ACC112 (cell line): ENCODE measurements at regions not wholly inside any gene's neighbourhood (a gene's known extent, or its start where the extent isn't known, plus 50 kb on each side); places are given as distances from the start of the nearest gene placed in this dataset.
A peak's percentile ranks its signal among the peaks of the same experiment; 100 is the strongest.

Experiments
- H2AFZ ChIP-seq: fragments of 200-600 bp; sonication (generic); one replicate; pipeline ENCODE4 v1.6.0; 2017; ENCODE audit warnings: antibody characterized with exemption, low read length; ENCODE audit not compliant: unreplicated experiment
- H3K27ac ChIP-seq: fragments of 200-600 bp; sonication (generic); 2 replicates; pipeline ENCODE4 v1.5.1; 2014; ENCODE audit warnings: low read depth, mild to moderate bottlenecking, antibody characterized with exemption, low read length, moderate library complexity
- H3K27me3 ChIP-seq: fragments of 200-600 bp; sonication (generic); 2 replicates; pipeline ENCODE4 v1.6.1; 2014; ENCODE audit warnings: mild to moderate bottlenecking, antibody characterized with exemption, low read length, moderate library complexity, mixed read lengths; ENCODE audit not compliant: insufficient read depth
- H3K36me3 ChIP-seq: fragments of 200-600 bp; sonication (generic); 2 replicates; pipeline ENCODE4 v1.6.1; 2016; ENCODE audit warnings: mild to moderate bottlenecking, antibody characterized with exemption, low read length, moderate library complexity, mixed read lengths; ENCODE audit not compliant: insufficient read depth
- H3K4me1 ChIP-seq: fragments of 200-600 bp; sonication (generic); one replicate; pipeline ENCODE4 v1.6.1; 2016; ENCODE audit warnings: low read length, mixed read lengths; ENCODE audit not compliant: insufficient read depth, unreplicated experiment, control insufficient read depth
- H3K4me3 ChIP-seq: fragments of 200-600 bp; sonication (generic); 2 replicates; pipeline ENCODE4 v1.5.1; 2014; ENCODE audit warnings: mild to moderate bottlenecking, low read depth, low read length
- H3K79me2 ChIP-seq: fragments of 200-600 bp; sonication (generic); one replicate; pipeline ENCODE4 v1.6.0; 2016; ENCODE audit warnings: low read length; ENCODE audit not compliant: control insufficient read depth, unreplicated experiment, insufficient read depth

- Histone ChIP-seq H3K27me3 (no peaks in the 10 kb centered on the region), H3K4me1 (peaks cover 21% of the 10 kb centered on the region), H3K36me3 (peaks cover 3% of the 10 kb centered on the region; the same call in 1 of the 2 replicates), H3K27ac (no peak overlapping the region), H2AFZ (no peak overlapping the region), H3K4me3 (no peak overlapping the region), H3K79me2 (no peaks in the 10 kb centered on the region)
These were observed 200.4 kb downstream of the PCSK1 start for GRCh38 chr5:96232602-96233001.

GRCh38 chr5:96229188-96229587 lies 203.9 kb downstream of the PCSK1 start:
- no peaks in the 10 kb centered on the region for H3K27me3 ChIP-seq
- peaks cover 30% of the 10 kb centered on the region for H3K4me1 ChIP-seq
- no peak overlapping the region for H3K4me3 ChIP-seq
- H2AFZ ChIP-seq, result no peak overlapping the region
- peaks cover 3% of the 10 kb centered on the region for H3K36me3 ChIP-seq
- H3K27ac ChIP-seq, result 0 out of 2 replicates have a peak overlapping the region, but pooled peaks have one; percentile 10
- no peaks in the 10 kb centered on the region for H3K79me2 ChIP-seq

- no peaks in the 10 kb centered on the region for H3K27me3 ChIP-seq
- peaks cover 30% of the 10 kb centered on the region for H3K4me1 ChIP-seq
- H3K36me3 ChIP-seq, result peaks cover 3% of the 10 kb centered on the region
- H3K27ac ChIP-seq, result peak overlapping the region; percentile 92
- peak overlapping the region; percentile 30 for H2AFZ ChIP-seq
- H3K4me3 ChIP-seq, result no peak overlapping the region
- H3K79me2 ChIP-seq, result no peaks in the 10 kb centered on the region
These were observed 204.6 kb downstream of the PCSK1 start for GRCh38 chr5:96228408-96228807.

GRCh38 chr5:96227957-96228356 lies 205.1 kb downstream of the PCSK1 start:
- Histone ChIP-seq H3K79me2 (no peaks in the 10 kb centered on the region), H3K4me1 (peaks cover 30% of the 10 kb centered on the region), H3K27me3 (no peaks in the 10 kb centered on the region), H3K4me3 (no peak overlapping the region), H3K36me3 (peaks cover 3% of the 10 kb centered on the region), H3K27ac (peak overlapping the region; percentile 92), H2AFZ (peak overlapping the region; percentile 30)

- H3K27ac ChIP-seq, result peak overlapping the region; percentile 92
- H3K27me3 ChIP-seq, result no peaks in the 10 kb centered on the region
- peak overlapping the region; percentile 64 for H3K4me3 ChIP-seq
- H2AFZ ChIP-seq, result peak overlapping the region; percentile 40
- no peaks in the 10 kb centered on the region for H3K79me2 ChIP-seq
- peaks cover 30% of the 10 kb centered on the region for H3K4me1 ChIP-seq
- no peaks in the 10 kb centered on the region; the same call in 1 of the 2 replicates for H3K36me3 ChIP-seq
These were observed 206.0 kb downstream of the PCSK1 start for GRCh38 chr5:96226941-96227552.

- Histone ChIP-seq H3K79me2 (no peaks in the 10 kb centered on the region), H3K27ac (peak overlapping the region; percentile 98; the same call in 1 of the 2 replicates), H3K4me3 (no peak overlapping the region), H3K27me3 (no peaks in the 10 kb centered on the region), H3K36me3 (no peaks in the 10 kb centered on the region; the same call in 1 of the 2 replicates), H3K4me1 (peaks cover 42% of the 10 kb centered on the region), H2AFZ (no peak overlapping the region)
These were observed 210.9 kb downstream of the PCSK1 start for GRCh38 chr5:96222129-96222528.

- Histone ChIP-seq H3K27ac (peak overlapping the region; percentile 98), H3K36me3 (no peaks in the 10 kb centered on the region; the same call in 1 of the 2 replicates), H3K4me3 (peak overlapping the region; percentile 11; the same call in 1 of the 2 replicates), H3K27me3 (no peaks in the 10 kb centered on the region), H3K4me1 (peaks cover 31% of the 10 kb centered on the region), H2AFZ (peak overlapping the region; percentile 72), H3K79me2 (no peaks in the 10 kb centered on the region)
These were observed 212.2 kb downstream of the PCSK1 start for GRCh38 chr5:96220610-96221390.

- H3K4me3 ChIP-seq, result peak overlapping the region; percentile 11; the same call in 1 of the 2 replicates
- peaks cover 30% of the 10 kb centered on the region for H3K4me1 ChIP-seq
- peak overlapping the region; percentile 98 for H3K27ac ChIP-seq
- H2AFZ ChIP-seq, result peak overlapping the region; percentile 72
- no peaks in the 10 kb centered on the region for H3K79me2 ChIP-seq
- H3K27me3 ChIP-seq, result no peaks in the 10 kb centered on the region
- no peaks in the 10 kb centered on the region; the same call in 1 of the 2 replicates for H3K36me3 ChIP-seq
These were observed 213.3 kb downstream of the PCSK1 start for GRCh38 chr5:96219580-96220281.

- Histone ChIP-seq H2AFZ (no peak overlapping the region), H3K27me3 (no peaks in the 10 kb centered on the region), H3K79me2 (no peaks in the 10 kb centered on the region), H3K4me1 (peaks cover 32% of the 10 kb centered on the region), H3K36me3 (no peaks in the 10 kb centered on the region), H3K4me3 (no peak overlapping the region), H3K27ac (no peak overlapping the region; the same call in 1 of the 2 replicates)
These were observed 214.4 kb downstream of the PCSK1 start for GRCh38 chr5:96218653-96219052.

GRCh38 chr5:96214442-96215197 lies 218.4 kb downstream of the PCSK1 start:
- Histone ChIP-seq H3K27me3 (no peaks in the 10 kb centered on the region), H3K36me3 (no peaks in the 10 kb centered on the region), H3K4me3 (no peak overlapping the region), H3K27ac (no peak overlapping the region), H3K79me2 (no peaks in the 10 kb centered on the region), H2AFZ (no peak overlapping the region), H3K4me1 (peaks cover 24% of the 10 kb centered on the region)
